Chondrocyte (in vitro differentiated cells): ENCODE measurements at regions not wholly inside any gene's neighbourhood (a gene's known extent, or its start where the extent isn't known, plus 50 kb on each side); places are given as distances from the start of the nearest gene placed in this dataset.

ENCODE experiments used
- DNase-seq: peaks from one replicate; pipeline ENCODE4 v3.0.0; 2021; ENCODE audit warnings: mixed read lengths, low spot score
- H3K27ac Mint-ChIP-seq: one replicate; pipeline ENCODE4 v1.8.0; 2021; ENCODE audit warnings: mild to moderate bottlenecking, moderate library complexity, mixed read lengths; ENCODE audit not compliant: unreplicated experiment
- H3K27me3 Mint-ChIP-seq: 2 replicates; pipeline ENCODE4 v1.8.0; 2021; ENCODE audit warnings: low read depth, mixed read lengths
- H3K36me3 Mint-ChIP-seq: 2 replicates; pipeline ENCODE4 v1.8.0; 2021; ENCODE audit warnings: low read depth, mixed read lengths
- H3K4me1 Mint-ChIP-seq: 2 replicates; pipeline ENCODE4 v1.8.0; 2021; ENCODE audit warnings: low read depth, mild to moderate bottlenecking, mixed read lengths
- H3K4me3 Mint-ChIP-seq: one replicate; pipeline ENCODE4 v1.8.0; 2021; ENCODE audit warnings: mild to moderate bottlenecking, moderate library complexity, mixed read lengths; ENCODE audit not compliant: unreplicated experiment
- H3K9me3 Mint-ChIP-seq: 2 replicates; pipeline ENCODE4 v1.8.0; 2021; ENCODE audit warnings: low read depth, mixed read lengths
- CTCF ChIP-seq: fragments of 200-600 bp; sonication (generic); IDR thresholded peaks from 2 replicates; pipeline ENCODE4 v1.5.0; 2021; ENCODE audit warnings: antibody characterized with exemption, mild to moderate bottlenecking, moderate library complexity

- TF ChIP-seq CTCF = no peak
- no peak overlapping the region for H3K4me3 Mint-ChIP-seq
- H3K27me3 Mint-ChIP-seq = no peaks in the 10 kb centered on the region
- no peak for DNase-seq
- no peaks in the 10 kb centered on the region for H3K9me3 Mint-ChIP-seq
- H3K36me3 Mint-ChIP-seq = no peaks in the 10 kb centered on the region
- H3K4me1 Mint-ChIP-seq = peaks cover 18% of the 10 kb centered on the region
- H3K27ac Mint-ChIP-seq = no peak overlapping the region
Measured at GRCh38 chr4:102172341-102172740, 172.9 kb downstream of the SLC39A8 start.

- Mint-ChIP-seq H3K9me3 (no peaks in the 10 kb centered on the region), H3K36me3 (no peaks in the 10 kb centered on the region), H3K27ac (no peak overlapping the region), H3K4me1 (peaks cover 18% of the 10 kb centered on the region), H3K4me3 (no peak overlapping the region), H3K27me3 (no peaks in the 10 kb centered on the region)
- no peak for DNase-seq
- no peak for TF ChIP-seq CTCF
Measured at GRCh38 chr4:102170910-102171309, 174.4 kb downstream of the SLC39A8 start.

GRCh38 chr4:102169345-102169744 is 175.9 kb downstream of the SLC39A8 start:
- H3K4me1 Mint-ChIP-seq = peaks cover 7% of the 10 kb centered on the region
- no peaks in the 10 kb centered on the region for H3K9me3 Mint-ChIP-seq
- H3K27ac Mint-ChIP-seq = no peak overlapping the region
- H3K27me3 Mint-ChIP-seq = no peaks in the 10 kb centered on the region
- no peak overlapping the region for H3K4me3 Mint-ChIP-seq
- no peaks in the 10 kb centered on the region for H3K36me3 Mint-ChIP-seq
- TF ChIP-seq CTCF = no peak
- no peak for DNase-seq

GRCh38 chr4:102168580-102168979 is 176.7 kb downstream of the SLC39A8 start:
- H3K9me3 Mint-ChIP-seq = no peaks in the 10 kb centered on the region
- DNase-seq = no peak
- H3K27ac Mint-ChIP-seq = no peak overlapping the region
- H3K4me1 Mint-ChIP-seq = peaks cover 7% of the 10 kb centered on the region
- no peak overlapping the region for H3K4me3 Mint-ChIP-seq
- no peaks in the 10 kb centered on the region for H3K36me3 Mint-ChIP-seq
- no peak for TF ChIP-seq CTCF
- no peaks in the 10 kb centered on the region for H3K27me3 Mint-ChIP-seq

- no peak for TF ChIP-seq CTCF
- Mint-ChIP-seq H3K4me1 (peaks cover 7% of the 10 kb centered on the region), H3K4me3 (no peak overlapping the region), H3K27me3 (no peaks in the 10 kb centered on the region), H3K27ac (no peak overlapping the region), H3K9me3 (peaks cover 14% of the 10 kb centered on the region), H3K36me3 (no peaks in the 10 kb centered on the region)
- DNase-seq = no peak
Measured at GRCh38 chr4:102165584-102165983, 179.7 kb downstream of the SLC39A8 start.
